Peyer's patch (tissue), 4 donors: ENCODE measurements at regions not wholly inside any gene's neighbourhood (a gene's known extent, or its start where the extent isn't known, plus 50 kb on each side); places are given as distances from the start of the nearest gene placed in this dataset.

ENCODE experiments used
- DNase-seq, 3 donors: peaks; one replicate each; pipeline ENCODE4 v3.0.0-alpha.2; 2017 to 2019
- H3K27ac ChIP-seq, 4 donors: fragments of 200-600 bp; sonication (generic); one replicate each; pipeline ENCODE4 v1.5.1; 2016 to 2019
- H3K27me3 ChIP-seq, 2 donors: fragments of 200-600 bp; sonication (generic); one replicate each; pipeline ENCODE4 v1.5.1; 2019
- H3K36me3 ChIP-seq, 3 donors: fragments of 200-600 bp; sonication (generic); one replicate each; pipeline ENCODE4 v1.5.1; 2016 to 2019
- H3K4me1 ChIP-seq, 4 donors: fragments of 200-600 bp; sonication (generic); one replicate each; pipeline ENCODE4 v1.5.1; 2016 to 2019
- H3K4me3 ChIP-seq, 4 donors: fragments of 200-600 bp; sonication (generic); 1 replicate in 3 of 4; 2 replicates in 1 of 4; pipeline ENCODE4 v1.5.1; 2016 to 2019; ENCODE audit warnings: mild to moderate bottlenecking in 1 of 4
- H3K9me3 ChIP-seq, 4 donors: fragments of 200-600 bp; sonication (generic); one replicate each; pipeline ENCODE4 v1.5.1; 2016 to 2019; ENCODE audit warnings: mild to moderate bottlenecking in 1 of 4
- POLR2A ChIP-seq, 2 donors: fragments of 450-650 bp; IDR thresholded peaks; one replicate each; pipeline ENCODE4 v1.5.1; 2017; ENCODE audit warnings: antibody characterized with exemption in 2 of 2, mild to moderate bottlenecking in 2 of 2, moderate library complexity in 2 of 2
- TF ChIP-seq, protein P1 (sequence below), 6 experiments: fragments of 450-650 bp in 4 of 6; fragments of 200-600 bp in 2 of 6; sonication (generic) in 1 of 6; IDR thresholded peaks; one replicate each; pipeline ENCODE4 v1.5.1; 2017 to 2019; ENCODE audit warnings: antibody characterized with exemption in 6 of 6, mild to moderate bottlenecking in 3 of 6, moderate library complexity in 1 of 6

DNA sequence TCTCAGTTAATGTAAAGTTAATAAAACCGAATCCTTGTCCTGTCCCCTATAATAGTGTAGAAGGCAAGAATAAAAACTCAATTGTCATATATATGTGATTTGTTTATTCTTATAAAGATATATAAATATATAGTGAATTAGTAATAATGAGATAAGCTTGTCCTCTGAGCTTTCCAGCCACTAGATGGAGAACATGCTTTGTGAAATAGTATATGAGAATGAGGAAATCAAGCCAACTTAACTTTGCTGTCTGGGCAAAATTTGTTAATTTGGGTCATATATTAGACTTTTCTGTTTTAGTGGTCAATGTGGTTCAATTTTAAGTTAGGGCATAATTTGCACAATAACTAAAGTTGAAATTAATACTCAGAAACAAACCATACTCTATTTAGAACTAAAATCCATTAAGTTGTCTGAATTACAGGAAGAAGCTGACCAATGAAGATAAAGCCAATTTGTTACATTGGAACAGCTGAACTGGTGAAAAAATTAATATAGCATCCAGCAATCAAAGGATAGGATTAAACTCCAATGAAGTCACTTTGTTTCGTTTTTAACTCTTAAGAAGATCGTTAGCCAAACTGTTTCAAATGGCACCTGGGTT lies 595.0 kb downstream of the ARL4A start:
- Histone ChIP-seq H3K27me3 (no peaks in the 10 kb centered on the region), H3K36me3 (no peaks in the 10 kb centered on the region), H3K4me3 (no peak overlapping the region), H3K27ac (no peak overlapping the region), H3K4me1 (no peaks in the 10 kb centered on the region), H3K9me3 (no peaks in the 10 kb centered on the region)
- TF ChIP-seq, protein P1, sequence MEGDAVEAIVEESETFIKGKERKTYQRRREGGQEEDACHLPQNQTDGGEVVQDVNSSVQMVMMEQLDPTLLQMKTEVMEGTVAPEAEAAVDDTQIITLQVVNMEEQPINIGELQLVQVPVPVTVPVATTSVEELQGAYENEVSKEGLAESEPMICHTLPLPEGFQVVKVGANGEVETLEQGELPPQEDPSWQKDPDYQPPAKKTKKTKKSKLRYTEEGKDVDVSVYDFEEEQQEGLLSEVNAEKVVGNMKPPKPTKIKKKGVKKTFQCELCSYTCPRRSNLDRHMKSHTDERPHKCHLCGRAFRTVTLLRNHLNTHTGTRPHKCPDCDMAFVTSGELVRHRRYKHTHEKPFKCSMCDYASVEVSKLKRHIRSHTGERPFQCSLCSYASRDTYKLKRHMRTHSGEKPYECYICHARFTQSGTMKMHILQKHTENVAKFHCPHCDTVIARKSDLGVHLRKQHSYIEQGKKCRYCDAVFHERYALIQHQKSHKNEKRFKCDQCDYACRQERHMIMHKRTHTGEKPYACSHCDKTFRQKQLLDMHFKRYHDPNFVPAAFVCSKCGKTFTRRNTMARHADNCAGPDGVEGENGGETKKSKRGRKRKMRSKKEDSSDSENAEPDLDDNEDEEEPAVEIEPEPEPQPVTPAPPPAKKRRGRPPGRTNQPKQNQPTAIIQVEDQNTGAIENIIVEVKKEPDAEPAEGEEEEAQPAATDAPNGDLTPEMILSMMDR (IDR thresholded peaks at IDR 0.05) = peak in 2 of 6 experiments; percentile 4 to 6
- no peak for TF ChIP-seq POLR2A (IDR thresholded peaks at IDR 0.05)
- no peak for DNase-seq

- Histone ChIP-seq H3K36me3 (no peaks in the 10 kb centered on the region), H3K27ac (no peak overlapping the region), H3K9me3 (no peaks in the 10 kb centered on the region), H3K4me3 (no peak overlapping the region), H3K27me3 (no peaks in the 10 kb centered on the region), H3K4me1 (no peaks in the 10 kb centered on the region)
- DNase-seq = no peak
- no peak for TF ChIP-seq POLR2A (IDR thresholded peaks at IDR 0.05)
- TF ChIP-seq, protein P1 (IDR thresholded peaks at IDR 0.05) = no peak
These were observed 599.5 kb downstream of the ARL4A start for GRCh38 chr7:13286916-13287315.

- H3K27ac ChIP-seq = no peak overlapping the region
- no peaks in the 10 kb centered on the region for H3K36me3 ChIP-seq
- TF ChIP-seq POLR2A (IDR thresholded peaks at IDR 0.05) = no peak
- TF ChIP-seq, protein P1 (IDR thresholded peaks at IDR 0.05) = no peak
- H3K4me1 ChIP-seq = no peaks in the 10 kb centered on the region
- no peak for DNase-seq
- H3K4me3 ChIP-seq = no peak overlapping the region
- no peaks in the 10 kb centered on the region for H3K27me3 ChIP-seq
- no peaks in the 10 kb centered on the region for H3K9me3 ChIP-seq
These were observed 601.1 kb downstream of the ARL4A start for GRCh38 chr7:13288516-13288915.

DNA sequence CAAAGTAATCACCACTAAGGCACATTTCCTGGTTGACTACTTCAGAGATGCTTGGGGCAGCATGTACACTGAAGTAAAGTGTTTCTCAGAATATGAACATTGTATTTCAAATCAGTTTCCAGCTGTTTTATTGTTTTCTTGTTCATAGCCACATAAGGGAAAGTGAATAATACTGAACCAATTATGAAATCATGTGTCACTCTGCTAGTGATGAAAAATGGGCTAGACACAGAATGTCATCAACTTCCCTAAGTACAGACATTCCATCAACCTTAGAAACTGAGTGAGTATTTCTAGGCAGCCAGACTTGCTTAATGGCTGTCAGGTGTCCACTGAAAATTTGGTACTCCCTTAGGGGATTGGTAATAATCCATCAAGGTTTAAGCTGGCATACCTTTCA lies 603.5 kb downstream of the ARL4A start:
- no peaks in the 10 kb centered on the region for H3K36me3 ChIP-seq
- no peak overlapping the region for H3K27ac ChIP-seq
- TF ChIP-seq, protein P1 (IDR thresholded peaks at IDR 0.05) = no peak
- no peak for TF ChIP-seq POLR2A (IDR thresholded peaks at IDR 0.05)
- H3K9me3 ChIP-seq = no peaks in the 10 kb centered on the region
- DNase-seq = no peak
- no peaks in the 10 kb centered on the region for H3K4me1 ChIP-seq
- H3K4me3 ChIP-seq = no peak overlapping the region
- no peaks in the 10 kb centered on the region for H3K27me3 ChIP-seq

GRCh38 chr7:13293264-13294002 lies 606.0 kb downstream of the ARL4A start:
- no peaks in the 10 kb centered on the region for H3K27me3 ChIP-seq
- no peaks in the 10 kb centered on the region for H3K36me3 ChIP-seq
- no peaks in the 10 kb centered on the region for H3K9me3 ChIP-seq
- TF ChIP-seq, protein P1 (IDR thresholded peaks at IDR 0.05) = no peak
- no peak for TF ChIP-seq POLR2A (IDR thresholded peaks at IDR 0.05)
- no peak overlapping the region for H3K4me3 ChIP-seq
- H3K27ac ChIP-seq = no peak overlapping the region
- H3K4me1 ChIP-seq = no peaks in the 10 kb centered on the region
- no peak for DNase-seq
